Gastroesophageal sphincter (tissue), 3 donors: ENCODE measurements at regions not wholly inside any gene's neighbourhood (a gene's known extent, or its start where the extent isn't known, plus 50 kb on each side); places are given as distances from the start of the nearest gene placed in this dataset.

Experiments
- EP300 ChIP-seq: sonication (generic); formaldehyde crosslinking; IDR thresholded peaks from one replicate; pipeline ENCODE4 v1.6.1; 2017; ENCODE audit warnings: antibody characterized with exemption, mild to moderate bottlenecking
- TF ChIP-seq, protein P1 (sequence below), 4 experiments: fragments of 200-600 bp in 2 of 4; fragments of 450-650 bp in 2 of 4; sonication (generic) in 1 of 4; IDR thresholded peaks; one replicate each; pipeline ENCODE4 v1.5.1; 2017 to 2019; ENCODE audit warnings: antibody characterized with exemption in 4 of 4, mild to moderate bottlenecking in 2 of 4, moderate library complexity in 2 of 4

DNA sequence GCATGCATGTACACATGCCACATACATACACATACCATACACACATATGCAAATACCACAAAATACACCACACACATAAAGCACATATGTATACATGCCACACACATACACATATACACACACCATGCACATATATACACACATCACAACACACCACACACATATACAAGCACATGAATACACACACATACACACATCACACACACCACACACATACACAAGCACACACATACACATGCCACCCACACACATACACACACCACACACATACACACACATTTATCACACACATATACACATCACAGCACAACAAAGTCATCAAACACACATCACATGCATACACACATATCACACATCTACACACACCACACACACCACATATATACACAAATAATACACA is 1108.5 kb downstream of the GALC start:
- TF ChIP-seq, protein P1, sequence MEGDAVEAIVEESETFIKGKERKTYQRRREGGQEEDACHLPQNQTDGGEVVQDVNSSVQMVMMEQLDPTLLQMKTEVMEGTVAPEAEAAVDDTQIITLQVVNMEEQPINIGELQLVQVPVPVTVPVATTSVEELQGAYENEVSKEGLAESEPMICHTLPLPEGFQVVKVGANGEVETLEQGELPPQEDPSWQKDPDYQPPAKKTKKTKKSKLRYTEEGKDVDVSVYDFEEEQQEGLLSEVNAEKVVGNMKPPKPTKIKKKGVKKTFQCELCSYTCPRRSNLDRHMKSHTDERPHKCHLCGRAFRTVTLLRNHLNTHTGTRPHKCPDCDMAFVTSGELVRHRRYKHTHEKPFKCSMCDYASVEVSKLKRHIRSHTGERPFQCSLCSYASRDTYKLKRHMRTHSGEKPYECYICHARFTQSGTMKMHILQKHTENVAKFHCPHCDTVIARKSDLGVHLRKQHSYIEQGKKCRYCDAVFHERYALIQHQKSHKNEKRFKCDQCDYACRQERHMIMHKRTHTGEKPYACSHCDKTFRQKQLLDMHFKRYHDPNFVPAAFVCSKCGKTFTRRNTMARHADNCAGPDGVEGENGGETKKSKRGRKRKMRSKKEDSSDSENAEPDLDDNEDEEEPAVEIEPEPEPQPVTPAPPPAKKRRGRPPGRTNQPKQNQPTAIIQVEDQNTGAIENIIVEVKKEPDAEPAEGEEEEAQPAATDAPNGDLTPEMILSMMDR (IDR thresholded peaks at IDR 0.05): no peak
- TF ChIP-seq EP300: no peak
